ENCODE measurements at regions not wholly inside any gene's neighbourhood (a gene's known extent, or its start where the extent isn't known, plus 50 kb on each side); places are given as distances from the start of the nearest gene placed in this dataset.
"Not testable (repeated sequence)": the region's sequence is repeated elsewhere in the genome, so short reads cannot be mapped to it uniquely, and the experiment has no call there.

GRCh38 chr13:105764486-105764885 is 771.0 kb downstream of the EFNB2 start:
- no peak for DNase-seq

DNA sequence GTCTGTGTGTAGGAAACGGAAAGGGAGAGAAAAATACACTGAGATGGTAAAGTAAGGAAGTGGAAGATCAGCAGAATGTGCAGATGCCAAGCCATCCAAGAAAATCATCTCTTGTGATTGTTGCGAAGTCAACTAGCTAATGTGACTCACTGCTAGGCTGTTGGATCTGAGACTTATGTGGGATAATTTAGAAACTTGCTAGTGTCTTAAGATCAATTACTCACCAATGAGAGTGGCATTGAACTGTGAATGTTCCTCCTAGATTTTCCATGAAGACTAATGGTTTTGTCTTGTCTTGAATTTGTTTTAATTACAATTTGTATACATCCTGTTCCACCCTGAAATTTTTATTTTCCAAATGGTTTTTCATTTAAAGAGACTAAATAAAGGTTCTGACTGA is 771.6 kb downstream of the EFNB2 start:
- no peak for DNase-seq

GRCh38 chr13:105762096-105762495 is 773.4 kb downstream of the EFNB2 start:
- DNase-seq, result no peak

- DNase-seq, result no peak
Observed at GRCh38 chr13:105758918-105759860, 776.3 kb downstream of the EFNB2 start.

DNA sequence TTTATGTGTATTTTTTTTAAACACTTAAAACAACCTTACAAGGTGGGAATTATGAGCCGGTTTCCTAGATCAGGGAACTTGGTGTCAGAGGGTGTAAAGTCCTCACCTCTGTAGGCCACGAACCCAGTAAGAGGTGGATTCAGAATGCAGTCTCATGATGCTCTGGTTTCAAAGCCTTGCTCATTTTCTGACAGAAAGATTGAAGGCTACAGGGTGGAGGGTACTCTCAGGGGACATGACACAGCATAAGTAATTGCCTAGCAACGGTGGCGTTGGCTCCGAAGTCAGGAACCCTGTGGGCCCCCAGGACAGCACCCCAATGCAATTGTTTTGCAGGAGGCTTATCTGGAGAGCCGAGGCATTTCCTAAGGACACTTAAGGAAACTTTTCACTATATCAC is 794.7 kb downstream of the EFNB2 start:
- DNase-seq, result no peak

- no peak for DNase-seq
Observed at GRCh38 chr13:105737688-105738087, 797.8 kb downstream of the EFNB2 start.

GRCh38 chr13:105735281-105735680 is 800.2 kb downstream of the EFNB2 start:
- DNase-seq, result no peak

DNA sequence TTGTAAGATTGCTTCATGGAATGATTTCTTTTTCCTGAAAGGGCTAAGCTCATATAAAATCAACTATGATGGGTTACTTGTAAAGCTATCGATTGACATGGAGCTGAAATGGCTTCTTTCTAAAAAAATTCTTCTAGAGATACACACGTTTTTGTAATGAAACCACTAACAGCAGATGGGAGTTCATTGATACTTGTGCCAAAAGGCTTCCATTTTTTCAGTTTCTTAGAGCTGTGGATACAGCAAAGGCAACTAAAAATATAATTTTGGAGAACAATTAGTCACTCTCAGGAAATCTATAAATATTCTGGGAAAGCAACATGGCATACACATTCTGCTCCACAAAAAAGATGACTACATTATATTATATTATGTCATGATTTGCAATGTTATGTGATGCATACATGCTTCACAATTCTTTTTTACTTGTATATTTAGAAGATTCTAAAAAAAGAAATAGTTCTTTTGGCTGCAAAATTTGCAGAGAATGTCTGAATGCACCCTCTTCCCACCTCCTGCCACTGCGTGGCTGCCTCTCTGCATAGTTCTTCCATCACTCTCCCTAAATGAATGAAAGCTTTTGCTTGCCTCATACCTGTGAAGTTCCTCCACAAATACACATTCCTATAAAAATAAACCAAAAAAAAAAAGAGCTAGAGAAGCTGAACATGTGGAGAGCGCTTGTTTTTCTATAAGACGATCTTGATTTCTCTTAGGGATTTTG is 802.5 kb downstream of the EFNB2 start:
- no peak for DNase-seq

DNA sequence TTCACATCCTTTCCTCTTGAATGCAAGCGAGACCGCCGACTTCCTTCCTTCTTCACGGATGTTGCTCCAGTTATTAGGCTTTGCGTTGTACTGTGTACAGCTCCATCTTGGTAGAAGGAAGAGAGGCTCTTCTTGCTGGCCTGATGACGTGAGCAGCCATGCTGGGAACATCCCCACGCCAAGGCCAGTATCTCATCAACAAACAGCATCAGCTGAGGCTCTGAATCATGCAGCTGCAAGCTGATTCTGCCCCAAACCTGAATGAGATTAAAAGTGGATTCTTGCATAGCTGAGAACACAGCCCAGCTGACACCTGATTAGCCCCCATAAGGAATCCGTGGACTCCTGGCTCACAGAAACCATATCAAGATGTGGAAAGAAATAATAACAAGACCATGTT is 809.6 kb downstream of the EFNB2 start:
- DNase-seq, result no peak

DNA sequence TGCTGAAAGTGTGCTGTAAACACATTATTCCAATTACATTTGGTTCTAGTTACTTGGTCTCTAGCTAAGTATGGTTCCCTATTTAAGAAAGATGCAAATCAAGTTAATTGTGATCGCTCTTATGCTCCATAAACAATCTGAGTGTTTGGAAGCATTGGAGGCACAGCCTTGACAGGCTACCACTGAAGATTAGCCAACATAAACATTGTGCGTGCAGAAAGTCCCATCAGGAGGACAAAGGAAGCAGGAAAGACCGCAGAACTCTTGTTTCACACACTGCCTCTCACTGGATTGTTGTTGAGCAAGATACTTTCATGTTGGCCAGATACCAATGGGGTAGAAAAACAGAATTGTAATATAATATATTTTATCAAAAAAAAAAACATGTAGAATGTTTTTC is 814.4 kb downstream of the EFNB2 start:
- DNase-seq, result no peak

DNA sequence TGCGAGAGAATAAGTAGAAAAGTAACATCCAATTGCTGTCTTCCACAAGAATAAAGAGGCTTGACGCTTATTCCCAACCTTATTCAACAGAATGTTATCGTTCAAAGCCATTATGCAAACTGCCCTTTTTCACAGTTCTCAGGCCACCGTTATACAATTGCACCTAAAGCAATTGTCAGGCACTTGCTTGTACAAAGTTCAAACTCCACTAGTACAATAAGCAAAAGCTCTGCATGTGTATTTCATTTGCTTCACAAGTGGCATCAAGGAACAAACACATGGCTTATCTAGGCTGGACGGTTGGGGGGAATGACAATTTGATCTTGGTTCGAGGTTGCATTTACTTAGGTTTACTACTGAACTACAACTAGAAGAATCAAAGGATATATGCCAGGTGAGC is 815.6 kb downstream of the EFNB2 start:
- DNase-seq, result no peak

- no peak for DNase-seq
Observed at GRCh38 chr13:105709181-105709580, 826.3 kb downstream of the EFNB2 start.

DNA sequence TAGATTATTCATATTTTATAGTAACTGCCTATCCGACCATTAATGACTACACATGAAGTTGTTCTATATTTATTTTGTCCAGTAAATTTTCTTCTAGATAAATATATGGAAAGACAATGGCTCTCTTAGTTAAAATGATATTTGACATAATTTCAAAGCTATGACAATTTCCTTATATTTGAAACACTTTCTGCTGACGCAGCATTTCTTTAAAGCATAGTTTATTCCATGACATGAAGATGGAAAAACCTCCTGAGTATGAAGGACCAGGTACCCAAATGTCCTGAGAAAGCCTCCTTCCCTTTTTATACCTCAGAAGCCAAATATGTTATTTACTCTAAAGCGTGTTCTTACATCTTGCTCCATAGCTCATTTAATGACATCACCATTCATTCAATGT is 831.6 kb downstream of the EFNB2 start:
- no peak for DNase-seq

GRCh38 chr13:105702441-105702840 is 833.0 kb downstream of the EFNB2 start:
- no peak for DNase-seq

DNA sequence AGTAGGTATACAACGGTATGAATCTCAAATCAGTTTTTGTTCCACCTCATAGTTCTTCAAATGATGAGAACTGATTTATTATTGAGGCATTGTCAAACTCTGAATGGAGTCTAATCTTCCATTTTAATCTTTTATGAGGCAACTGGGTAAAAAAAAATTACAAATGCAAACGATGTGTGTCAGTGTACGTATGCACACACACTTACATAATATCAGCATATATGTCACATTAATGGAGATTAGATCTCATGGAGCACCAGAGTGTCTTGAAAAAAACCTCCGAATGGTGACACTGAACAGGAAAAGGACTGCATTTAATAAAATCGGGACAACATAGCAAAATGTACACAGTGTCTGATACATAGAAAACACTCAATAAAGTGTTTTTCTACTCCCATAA is 842.7 kb downstream of the EFNB2 start:
- DNase-seq, result no peak

DNA sequence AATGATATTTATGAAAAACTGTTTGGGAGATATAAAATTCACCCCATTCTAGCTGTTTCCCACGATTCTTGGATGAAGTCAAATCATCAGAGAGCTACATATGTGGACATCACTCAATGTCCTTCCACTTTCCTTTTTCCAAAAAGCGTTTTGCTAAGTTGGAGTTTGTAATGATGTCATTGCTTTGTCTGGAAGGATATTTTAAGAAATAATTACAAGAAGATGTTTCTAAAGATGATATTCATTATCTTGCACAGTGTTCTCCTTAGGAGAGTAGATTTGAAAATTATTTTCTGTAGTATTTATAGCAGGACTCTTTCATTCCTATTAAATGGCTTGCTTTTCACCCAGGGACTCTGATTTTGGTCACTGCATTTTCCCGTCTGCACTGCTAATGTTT is 851.2 kb downstream of the EFNB2 start:
- DNase-seq, result no peak

GRCh38 chr13:105679838-105680237 is 855.6 kb downstream of the EFNB2 start:
- DNase-seq, result no peak

DNA sequence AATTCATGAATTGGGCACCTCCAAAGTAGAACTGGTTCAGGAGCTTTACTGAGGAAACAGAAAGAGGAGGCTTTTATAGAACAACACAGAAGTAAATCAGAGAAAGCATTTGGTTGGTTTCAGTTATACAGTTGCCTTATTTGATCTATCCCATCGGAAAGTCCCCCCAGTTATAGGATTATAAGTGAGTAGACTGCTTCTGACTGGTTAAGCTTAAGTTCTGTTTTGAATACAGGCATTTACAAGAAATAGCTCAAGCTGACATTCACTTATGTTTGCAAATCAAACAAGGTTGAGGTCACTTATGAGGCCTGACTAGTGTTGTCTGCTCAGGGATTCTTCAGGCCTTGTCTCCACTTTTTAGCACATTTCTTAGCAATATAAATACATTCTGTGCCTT is 857.4 kb downstream of the EFNB2 start:
- no peak for DNase-seq

DNA sequence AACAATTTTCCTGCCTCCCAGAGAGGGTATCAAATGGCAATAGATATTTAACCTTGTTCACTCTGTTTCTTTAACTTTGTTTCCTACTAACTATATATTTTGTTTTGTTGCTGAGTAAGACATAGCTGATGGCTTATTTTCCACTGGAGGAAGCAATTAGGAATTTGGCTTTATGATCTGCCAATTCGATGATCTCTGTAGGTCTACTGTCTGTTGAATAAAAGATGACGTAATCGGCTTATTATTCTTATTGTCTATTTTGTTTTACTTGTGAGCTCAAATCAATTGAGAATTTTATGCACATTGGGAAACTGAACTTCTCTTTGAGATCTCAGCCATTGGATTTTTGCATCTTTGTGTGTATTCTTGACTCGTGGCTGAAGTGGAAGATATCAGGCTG is 862.6 kb downstream of the EFNB2 start:
- DNase-seq, result no peak

DNA sequence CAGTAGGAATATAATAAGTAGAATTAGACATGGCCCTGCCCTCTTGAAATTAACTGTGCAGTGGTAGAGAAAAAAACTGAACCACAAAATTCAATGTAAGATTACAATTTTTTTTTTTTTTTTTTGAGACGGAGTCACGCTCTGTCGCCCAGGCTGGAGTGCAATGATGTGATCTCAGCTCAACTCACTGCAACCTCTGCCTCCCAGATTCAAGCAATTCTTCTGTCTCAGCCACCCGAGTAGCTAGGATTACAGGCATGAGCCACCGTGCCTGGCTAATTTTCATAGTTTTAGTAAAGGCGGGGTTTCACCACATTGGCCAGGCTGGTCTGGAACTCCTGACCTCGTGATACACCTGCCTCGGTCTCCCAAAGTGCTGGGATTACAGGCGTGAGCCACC is 864.3 kb downstream of the EFNB2 start:
- DNase-seq, result not testable (repeated sequence)

- no peak for DNase-seq
Observed at GRCh38 chr13:105670179-105670990, 865.1 kb downstream of the EFNB2 start.

DNA sequence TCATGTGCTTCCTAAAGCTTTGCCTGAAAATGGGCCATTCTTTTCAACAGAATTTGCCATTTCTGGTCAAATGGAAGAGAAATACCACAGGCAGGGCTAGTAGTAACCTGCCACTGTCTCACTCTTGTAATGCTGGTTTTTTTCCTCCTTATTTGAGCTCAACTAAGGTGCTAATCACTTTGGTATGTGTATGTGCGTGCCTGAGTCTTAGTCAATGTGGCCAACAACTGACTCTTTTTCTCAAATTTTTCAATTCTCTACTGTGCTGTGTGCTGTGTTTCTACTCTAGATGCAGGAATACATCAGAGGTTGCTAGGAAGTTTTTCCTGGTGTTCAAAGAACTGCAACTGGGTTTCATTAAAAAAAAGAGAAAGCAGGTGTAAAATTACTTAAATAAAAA is 870.2 kb downstream of the EFNB2 start:
- DNase-seq, result no peak

GRCh38 chr13:105663182-105663581 is 872.3 kb downstream of the EFNB2 start:
- DNase-seq, result no peak

Measured in femur (tissue), 1 donor.